SH-SY5Y (cell line): ENCODE measurements at regions not wholly inside any gene's neighbourhood (a gene's known extent, or its start where the extent isn't known, plus 50 kb on each side); places are given as distances from the start of the nearest gene placed in this dataset.

ENCODE experiments used
- GATA2 ChIP-seq: IDR thresholded peaks from 2 replicates; pipeline ENCODE4 v1.6.1; 2011; ENCODE audit warnings: mild to moderate bottlenecking, low read depth, low read length
- GATA3 ChIP-seq: IDR thresholded peaks from 2 replicates; pipeline ENCODE4 v1.6.1; 2011; ENCODE audit warnings: low read depth, mild to moderate bottlenecking, low read length, moderate library complexity

DNA sequence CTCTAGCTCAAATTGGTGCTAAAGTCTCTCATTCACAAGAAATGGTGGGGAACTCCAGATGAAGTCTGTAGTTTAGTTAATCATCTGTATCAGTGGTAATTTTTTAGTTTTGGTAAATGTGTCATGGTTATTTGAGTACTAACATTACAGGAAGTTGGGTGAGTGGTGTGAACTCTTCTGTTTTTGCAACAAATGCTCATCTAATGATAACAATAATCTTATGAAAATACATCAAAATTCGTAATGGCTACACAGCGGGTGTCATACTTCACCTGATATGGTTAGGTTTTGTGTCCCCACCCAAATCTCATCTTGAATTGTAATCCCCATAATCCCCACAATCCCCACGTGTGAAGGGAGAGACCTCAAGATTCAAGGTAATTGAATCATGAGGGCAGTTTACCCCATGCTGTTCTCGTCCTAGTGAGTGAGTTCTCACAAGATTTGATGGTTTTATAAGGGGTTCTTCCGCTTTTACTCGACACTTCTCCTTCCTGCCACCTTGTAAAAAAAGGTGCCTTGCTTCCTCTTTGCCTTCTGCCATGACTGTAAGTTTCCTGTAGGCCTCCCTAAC lies 209.3 kb upstream of the FOXN3 start:
- TF ChIP-seq GATA3, result no peak
- no peak for TF ChIP-seq GATA2

DNA sequence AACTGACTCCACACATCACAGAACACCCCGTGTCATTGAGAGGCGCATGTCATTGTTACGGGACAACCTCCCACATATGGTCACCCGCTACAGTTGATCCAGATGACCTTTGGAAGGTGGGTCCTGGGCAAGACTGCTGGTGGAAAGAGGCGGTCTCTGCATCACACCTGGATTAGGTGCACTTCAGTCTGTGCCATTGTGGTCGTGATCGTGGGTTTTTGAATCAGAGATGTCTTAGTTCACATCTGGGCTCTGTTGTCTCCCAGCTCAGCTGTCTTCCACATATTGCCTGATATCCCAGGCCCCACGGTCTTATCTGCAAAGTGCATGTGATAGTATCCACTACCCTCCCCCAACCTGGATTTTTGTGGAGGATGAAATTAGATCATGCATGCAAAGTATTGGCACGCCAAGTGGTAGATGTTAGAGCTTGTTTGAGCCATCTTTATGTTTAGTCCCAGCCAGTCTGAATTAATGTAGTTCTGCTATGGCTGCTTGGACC lies 208.7 kb upstream of the FOXN3 start:
- TF ChIP-seq GATA2, result peak; percentile 76
- TF ChIP-seq GATA3, result no peak

DNA sequence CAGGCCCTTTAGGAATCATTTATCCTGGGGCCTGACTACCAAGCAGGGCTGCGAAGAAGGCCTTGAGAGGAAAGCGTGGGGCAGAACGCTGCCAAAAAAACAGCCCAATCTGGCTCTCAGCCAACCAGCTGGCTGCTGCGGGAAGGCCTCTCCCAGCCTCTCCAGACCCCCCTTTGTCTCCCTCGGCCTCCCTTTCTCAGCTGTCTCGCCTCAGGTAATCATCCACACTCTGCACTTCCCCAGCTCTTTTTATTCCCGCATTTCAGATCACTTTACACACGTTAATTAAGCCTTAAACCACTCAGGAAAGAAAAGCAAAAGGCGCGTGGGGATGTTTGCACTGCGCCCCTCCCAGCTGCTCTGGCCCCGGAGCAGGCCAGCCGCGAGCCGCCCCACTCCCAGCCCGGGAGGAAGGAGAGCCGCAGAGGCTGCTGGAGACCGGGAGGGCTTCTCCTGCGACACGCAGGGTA lies 208.2 kb upstream of the FOXN3 start:
- TF ChIP-seq GATA3 (no peak), GATA2 (no peak)

- no peak for TF ChIP-seq GATA3
- TF ChIP-seq GATA2, result no peak
Measured at GRCh38 chr14:89624500-89625156, 207.6 kb upstream of the FOXN3 start.

- TF ChIP-seq GATA2 (no peak), GATA3 (no peak)
Measured at GRCh38 chr14:89621791-89622638, 205.0 kb upstream of the FOXN3 start.

DNA sequence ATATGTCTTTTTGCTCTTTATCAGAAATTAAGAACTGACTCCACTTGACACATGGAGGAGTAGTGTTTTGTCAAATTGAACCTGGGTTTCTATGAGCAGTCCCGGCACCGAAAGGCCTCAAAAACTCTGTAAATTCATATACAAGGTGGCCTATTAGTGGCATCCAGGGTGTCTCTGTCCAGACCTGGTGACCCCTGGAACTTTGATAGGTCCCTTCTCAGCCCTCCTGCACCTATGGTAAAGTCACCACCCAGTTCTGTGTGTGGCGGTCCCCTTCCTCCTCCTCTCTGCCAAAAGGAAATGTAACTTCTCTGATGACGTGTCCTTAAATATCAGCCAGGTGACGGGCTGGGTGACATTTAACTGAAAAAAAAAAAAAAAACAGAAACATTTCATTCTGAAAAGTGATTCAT lies 204.0 kb upstream of the FOXN3 start:
- no peak for TF ChIP-seq GATA2
- no peak for TF ChIP-seq GATA3

- no peak for TF ChIP-seq GATA2
- no peak for TF ChIP-seq GATA3
Measured at GRCh38 chr14:89620436-89620835, 203.4 kb upstream of the FOXN3 start.

GRCh38 chr14:89619596-89619995 lies 202.6 kb upstream of the FOXN3 start:
- no peak for TF ChIP-seq GATA3
- no peak for TF ChIP-seq GATA2

DNA sequence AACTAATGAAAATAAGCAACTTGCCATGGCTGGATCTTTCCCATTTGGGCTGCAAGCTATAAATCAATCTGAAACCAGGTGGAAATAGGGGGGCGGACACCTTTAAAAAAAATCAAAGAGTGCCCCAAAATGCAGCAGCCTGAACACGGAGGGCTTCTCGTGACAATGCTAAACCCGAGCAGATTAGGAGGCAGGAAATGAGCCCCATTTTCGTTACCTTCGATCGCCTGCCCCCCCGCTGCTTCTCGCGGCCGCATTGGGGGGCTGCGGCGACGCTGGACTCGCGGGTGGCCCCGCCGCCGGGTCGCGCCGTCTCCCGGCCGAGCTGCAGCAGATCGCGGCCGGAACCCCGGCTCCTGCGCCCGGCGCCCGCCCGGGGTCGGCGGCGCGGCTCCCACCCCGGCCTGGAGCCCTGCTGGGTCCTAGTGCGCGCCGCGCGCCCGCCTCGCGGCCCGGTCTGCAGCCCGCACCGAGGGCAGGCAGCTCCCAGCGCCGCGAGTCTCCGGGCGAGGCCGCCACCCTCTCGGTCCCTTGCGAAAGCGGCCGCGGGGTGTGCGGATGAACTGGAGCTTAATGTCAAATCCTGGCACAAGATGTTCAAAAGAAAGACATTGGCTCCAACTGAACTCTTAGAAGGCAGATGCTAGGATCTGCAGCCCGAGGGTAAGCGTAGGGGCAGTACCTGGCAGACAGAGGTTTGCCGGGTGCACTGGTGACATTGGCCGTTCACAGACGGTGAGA lies 201.9 kb upstream of the FOXN3 start:
- no peak for TF ChIP-seq GATA2
- no peak for TF ChIP-seq GATA3

GRCh38 chr14:89618330-89618708 lies 201.3 kb upstream of the FOXN3 start:
- no peak for TF ChIP-seq GATA2

GRCh38 chr14:89617481-89618329 lies 200.7 kb upstream of the FOXN3 start:
- TF ChIP-seq GATA3 (no peak), GATA2 (no peak)

GRCh38 chr14:89616852-89617341 lies 199.9 kb upstream of the FOXN3 start:
- no peak for TF ChIP-seq GATA3
- no peak for TF ChIP-seq GATA2

DNA sequence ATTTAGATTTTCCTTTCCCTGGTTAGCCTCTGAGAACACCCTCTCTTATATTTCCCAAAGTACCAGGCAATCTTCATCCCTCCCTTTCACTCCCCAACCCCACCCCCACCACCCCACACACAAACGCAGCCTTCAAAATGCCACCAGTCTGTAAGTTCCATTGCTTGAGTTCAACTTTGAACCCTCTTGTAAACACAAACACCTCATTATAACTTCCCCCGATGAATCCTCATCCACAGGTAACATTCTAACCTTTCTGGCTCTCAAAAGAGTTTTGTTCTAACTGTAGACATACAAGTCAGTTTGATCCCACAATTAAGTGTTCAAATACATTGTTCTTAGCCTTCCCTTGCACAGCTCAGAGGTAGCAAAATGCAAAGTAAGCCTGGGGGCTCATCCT lies 199.4 kb upstream of the FOXN3 start:
- TF ChIP-seq GATA3, result no peak
- no peak for TF ChIP-seq GATA2

- no peak for TF ChIP-seq GATA2
- no peak for TF ChIP-seq GATA3
Measured at GRCh38 chr14:89615421-89615820, 198.4 kb upstream of the FOXN3 start.
